ENCODE measurements at regions not wholly inside any gene's neighbourhood (a gene's known extent, or its start where the extent isn't known, plus 50 kb on each side); places are given as distances from the start of the nearest gene placed in this dataset.

GRCh38 chr22:49643998-49644397, 183.7 kb downstream of the BRD1 start:
- no peak for TF ChIP-seq SNAI2 (CRISPR knock-in tag; IDR thresholded peaks at IDR 0.05)
- TF ChIP-seq ARNTL (CRISPR knock-in tag; IDR thresholded peaks at IDR 0.05; ENCODE audit: borderline replicate concordance, low read depth): no peak
- no peak for TF ChIP-seq PATZ1 (CRISPR knock-in tag; IDR thresholded peaks at IDR 0.05; ENCODE audit: borderline replicate concordance)
- no peak for TF ChIP-seq ESRRG (CRISPR knock-in tag; IDR thresholded peaks at IDR 0.05)
- no peak for TF ChIP-seq TOX (CRISPR knock-in tag; IDR thresholded peaks at IDR 0.05; ENCODE audit: borderline replicate concordance)
- TF ChIP-seq ISL1 (CRISPR knock-in tag; IDR thresholded peaks at IDR 0.05): no peak
- TF ChIP-seq PPARA (CRISPR knock-in tag; IDR thresholded peaks at IDR 0.05; ENCODE audit: borderline replicate concordance): no peak
- TF ChIP-seq ZFP30 (CRISPR knock-in tag; IDR thresholded peaks at IDR 0.05): no peak
- no peak for TF ChIP-seq TCF4 (CRISPR knock-in tag; IDR thresholded peaks at IDR 0.05; ENCODE audit: borderline replicate concordance)

Data from SK-N-SH treated with all-trans-retinoic acid at 6 μM for 48 hours (cell line).